Neural progenitor cell (in vitro differentiated cells): ENCODE measurements at regions not wholly inside any gene's neighbourhood (a gene's known extent, or its start where the extent isn't known, plus 50 kb on each side); places are given as distances from the start of the nearest gene placed in this dataset.

Experiments used
- CTCF ChIP-seq: fragments of 200-600 bp; sonication (generic); IDR thresholded peaks from 2 replicates; pipeline ENCODE4 v1.5.1; 2017; ENCODE audit warnings: antibody characterized with exemption, mild to moderate bottlenecking
- EZH2 ChIP-seq: fragments of 200-600 bp; sonication (generic); IDR thresholded peaks from 2 replicates; pipeline ENCODE4 v1.6.1; 2017; ENCODE audit warnings: antibody characterized with exemption, mild to moderate bottlenecking, moderate library complexity
- EZH2phosphoT487 ChIP-seq: fragments of 200-600 bp; sonication (generic); IDR thresholded peaks from 2 replicates; pipeline ENCODE4 v1.6.1; 2017; ENCODE audit warnings: antibody characterized with exemption

- TF ChIP-seq CTCF (no peak), EZH2phosphoT487 (no peak), EZH2 (no peak)
Observed at GRCh38 chr5:96324708-96325107, 108.3 kb downstream of the PCSK1 start.
